Activated T-cell treated with anti-CD3 and anti-CD28 coated beads for 48 hours (primary cell): ENCODE measurements at regions not wholly inside any gene's neighbourhood (a gene's known extent, or its start where the extent isn't known, plus 50 kb on each side); places are given as distances from the start of the nearest gene placed in this dataset.
A peak's percentile ranks its signal among the peaks of the same experiment; 100 is the strongest.
"Not testable (repeated sequence)": the region's sequence is repeated elsewhere in the genome, so short reads cannot be mapped to it uniquely, and the experiment has no call there.

ENCODE experiments used
- DNase-seq: peaks from one replicate; pipeline ENCODE4 v3.0.0-alpha.2; 2020; ENCODE audit warnings: low read depth

GRCh38 chr12:46084666-46085631, 94.6 kb upstream of the SCAF11 start:
- no peak for DNase-seq

GRCh38 chr12:46082490-46083200, 92.3 kb upstream of the SCAF11 start:
- DNase-seq, result no peak

GRCh38 chr12:46073321-46073720, 82.9 kb upstream of the SCAF11 start:
- DNase-seq, result no peak

GRCh38 chr12:46071769-46072624, 81.6 kb upstream of the SCAF11 start:
- DNase-seq, result peak; percentile 54

GRCh38 chr12:46071335-46071734, 81.0 kb upstream of the SCAF11 start:
- DNase-seq, result no peak

- DNase-seq, result no peak
Observed at GRCh38 chr12:46067094-46067493, 76.7 kb upstream of the SCAF11 start.

GRCh38 chr12:46065412-46066166, 75.2 kb upstream of the SCAF11 start:
- no peak for DNase-seq

- DNase-seq, result no peak
Observed at GRCh38 chr12:46064548-46064947, 74.2 kb upstream of the SCAF11 start.

- DNase-seq, result not testable (repeated sequence)
Observed at GRCh38 chr12:46058697-46059096, 68.3 kb upstream of the SCAF11 start.

GRCh38 chr12:46050805-46051204, 60.4 kb upstream of the SCAF11 start:
- DNase-seq, result no peak

GRCh38 chr12:46049665-46050064, 59.3 kb upstream of the SCAF11 start:
- DNase-seq, result no peak

- DNase-seq, result no peak
Observed at GRCh38 chr12:46046436-46046835, 56.1 kb upstream of the SCAF11 start.

GRCh38 chr12:46043972-46044520, 53.7 kb upstream of the SCAF11 start:
- DNase-seq, result no peak
